Loucy (cell line): ENCODE measurements at regions not wholly inside any gene's neighbourhood (a gene's known extent, or its start where the extent isn't known, plus 50 kb on each side); places are given as distances from the start of the nearest gene placed in this dataset.

ENCODE experiments used
- EZH2phosphoT487 ChIP-seq: fragments of 200-600 bp; IDR thresholded peaks from 2 replicates; pipeline ENCODE4 v1.6.1; 2018; ENCODE audit warnings: antibody characterized with exemption, mild to moderate bottlenecking, moderate library complexity, borderline replicate concordance
- TF ChIP-seq, protein P1 (sequence below): fragments of 200-600 bp; sonication (generic); conservative IDR thresholded peaks from 2 replicates; pipeline ENCODE4 v1.5.1; 2014; ENCODE audit warnings: mild to moderate bottlenecking, antibody characterized with exemption, low read length

DNA sequence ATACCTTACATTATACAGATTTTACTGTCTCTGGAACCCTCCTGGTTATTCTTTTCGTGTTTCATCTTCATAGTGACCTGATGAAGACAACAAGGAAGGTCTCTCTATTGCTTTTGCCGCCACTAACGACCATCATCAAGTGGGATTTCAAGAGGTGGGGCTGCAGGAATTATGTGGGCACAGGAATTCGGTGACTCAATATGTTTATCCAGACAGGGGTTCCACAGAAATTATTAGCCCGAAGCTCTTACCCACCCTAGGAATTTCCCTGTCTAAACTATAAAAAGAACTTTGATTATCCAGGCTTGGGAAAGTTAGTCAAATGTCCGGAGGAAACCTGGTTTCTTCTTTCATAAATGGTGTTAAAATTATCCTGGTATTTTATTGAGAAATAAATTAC is 566.8 kb upstream of the TENM4 start:
- TF ChIP-seq, protein P1, sequence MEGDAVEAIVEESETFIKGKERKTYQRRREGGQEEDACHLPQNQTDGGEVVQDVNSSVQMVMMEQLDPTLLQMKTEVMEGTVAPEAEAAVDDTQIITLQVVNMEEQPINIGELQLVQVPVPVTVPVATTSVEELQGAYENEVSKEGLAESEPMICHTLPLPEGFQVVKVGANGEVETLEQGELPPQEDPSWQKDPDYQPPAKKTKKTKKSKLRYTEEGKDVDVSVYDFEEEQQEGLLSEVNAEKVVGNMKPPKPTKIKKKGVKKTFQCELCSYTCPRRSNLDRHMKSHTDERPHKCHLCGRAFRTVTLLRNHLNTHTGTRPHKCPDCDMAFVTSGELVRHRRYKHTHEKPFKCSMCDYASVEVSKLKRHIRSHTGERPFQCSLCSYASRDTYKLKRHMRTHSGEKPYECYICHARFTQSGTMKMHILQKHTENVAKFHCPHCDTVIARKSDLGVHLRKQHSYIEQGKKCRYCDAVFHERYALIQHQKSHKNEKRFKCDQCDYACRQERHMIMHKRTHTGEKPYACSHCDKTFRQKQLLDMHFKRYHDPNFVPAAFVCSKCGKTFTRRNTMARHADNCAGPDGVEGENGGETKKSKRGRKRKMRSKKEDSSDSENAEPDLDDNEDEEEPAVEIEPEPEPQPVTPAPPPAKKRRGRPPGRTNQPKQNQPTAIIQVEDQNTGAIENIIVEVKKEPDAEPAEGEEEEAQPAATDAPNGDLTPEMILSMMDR, result no peak
- no peak for TF ChIP-seq EZH2phosphoT487
